NOMO-1 treated with DMSO at 0.1 percent for 48 hours (cell line): ENCODE measurements at regions not wholly inside any gene's neighbourhood (a gene's known extent, or its start where the extent isn't known, plus 50 kb on each side); places are given as distances from the start of the nearest gene placed in this dataset.

ENCODE experiments used
- DNase-seq: peaks from one replicate; lab custom pipeline; 2025; ENCODE audit not compliant: unreplicated experiment; lab: John Stamatoyannopoulos, UW

- no peak for DNase-seq
These were observed 116.5 kb upstream of the ADAMTS18 start for GRCh38 chr16:77551357-77551756.

- DNase-seq = no peak
These were observed 118.3 kb upstream of the ADAMTS18 start for GRCh38 chr16:77553130-77553529.

GRCh38 chr16:77555126-77555525 lies 120.3 kb upstream of the ADAMTS18 start:
- no peak for DNase-seq

GRCh38 chr16:77555791-77556190 lies 121.0 kb upstream of the ADAMTS18 start:
- DNase-seq = no peak

GRCh38 chr16:77556201-77556873 lies 121.5 kb upstream of the ADAMTS18 start:
- DNase-seq = no peak

GRCh38 chr16:77557385-77557784 lies 122.6 kb upstream of the ADAMTS18 start:
- DNase-seq = no peak

- DNase-seq = no peak
These were observed 124.0 kb upstream of the ADAMTS18 start for GRCh38 chr16:77558786-77559185.

GRCh38 chr16:77562497-77562896 lies 127.7 kb upstream of the ADAMTS18 start:
- no peak for DNase-seq

GRCh38 chr16:77564791-77565390 lies 130.1 kb upstream of the ADAMTS18 start:
- no peak for DNase-seq

GRCh38 chr16:77569406-77569805 lies 134.6 kb upstream of the ADAMTS18 start:
- no peak for DNase-seq

- no peak for DNase-seq
These were observed 135.7 kb upstream of the ADAMTS18 start for GRCh38 chr16:77570574-77570973.

- DNase-seq = no peak
These were observed 136.5 kb upstream of the ADAMTS18 start for GRCh38 chr16:77571115-77571862.

GRCh38 chr16:77574867-77575624 lies 140.2 kb upstream of the ADAMTS18 start:
- DNase-seq = no peak

GRCh38 chr16:77579351-77579891 lies 142.9 kb upstream of the NUDT7 start:
- DNase-seq = no peak

GRCh38 chr16:77581706-77582105 lies 140.6 kb upstream of the NUDT7 start:
- DNase-seq = no peak

GRCh38 chr16:77584205-77584859 lies 138.0 kb upstream of the NUDT7 start:
- DNase-seq = peak; percentile 78

- peak; percentile 68 for DNase-seq
These were observed 136.7 kb upstream of the NUDT7 start for GRCh38 chr16:77585379-77586251.

GRCh38 chr16:77588389-77588788 lies 133.9 kb upstream of the NUDT7 start:
- DNase-seq = no peak

- peak; percentile 35 for DNase-seq
These were observed 133.1 kb upstream of the NUDT7 start for GRCh38 chr16:77589071-77589765.
